OCI-LY3 (cell line): ENCODE measurements at regions not wholly inside any gene's neighbourhood (a gene's known extent, or its start where the extent isn't known, plus 50 kb on each side); places are given as distances from the start of the nearest gene placed in this dataset.

Source experiments
- EZH2phosphoT487 ChIP-seq: fragments of 200-600 bp; shearing (Covaris generic); IDR thresholded peaks from 2 replicates; pipeline ENCODE4 v1.6.1; 2018; ENCODE audit warnings: antibody characterized with exemption, mixed run types, low read depth
- TF ChIP-seq, protein P1 (sequence below): fragments of 200-600, 300-600 bp; sonication (generic); IDR thresholded peaks from 2 replicates; pipeline ENCODE4 v1.5.1; 2014; ENCODE audit warnings: antibody characterized with exemption, low read length, low read depth

DNA sequence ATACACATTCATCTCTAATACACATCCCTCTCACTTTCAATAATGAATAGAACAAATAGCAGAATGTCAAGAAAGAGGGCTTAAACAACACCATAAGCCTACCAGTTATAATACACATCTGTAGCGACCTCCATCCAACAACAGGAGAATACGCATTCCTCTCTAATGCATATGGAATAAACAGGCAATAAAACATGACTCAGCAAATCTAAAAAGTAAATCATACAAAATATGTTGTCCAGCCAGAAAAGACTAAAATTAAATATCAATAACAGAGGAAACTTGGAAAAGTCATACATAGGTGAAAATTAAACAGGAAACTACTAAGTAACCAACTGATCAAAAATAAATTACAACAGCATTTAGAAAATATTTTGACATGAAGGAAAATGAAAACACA lies 1127.5 kb upstream of the NCAM2 start:
- TF ChIP-seq, protein P1, sequence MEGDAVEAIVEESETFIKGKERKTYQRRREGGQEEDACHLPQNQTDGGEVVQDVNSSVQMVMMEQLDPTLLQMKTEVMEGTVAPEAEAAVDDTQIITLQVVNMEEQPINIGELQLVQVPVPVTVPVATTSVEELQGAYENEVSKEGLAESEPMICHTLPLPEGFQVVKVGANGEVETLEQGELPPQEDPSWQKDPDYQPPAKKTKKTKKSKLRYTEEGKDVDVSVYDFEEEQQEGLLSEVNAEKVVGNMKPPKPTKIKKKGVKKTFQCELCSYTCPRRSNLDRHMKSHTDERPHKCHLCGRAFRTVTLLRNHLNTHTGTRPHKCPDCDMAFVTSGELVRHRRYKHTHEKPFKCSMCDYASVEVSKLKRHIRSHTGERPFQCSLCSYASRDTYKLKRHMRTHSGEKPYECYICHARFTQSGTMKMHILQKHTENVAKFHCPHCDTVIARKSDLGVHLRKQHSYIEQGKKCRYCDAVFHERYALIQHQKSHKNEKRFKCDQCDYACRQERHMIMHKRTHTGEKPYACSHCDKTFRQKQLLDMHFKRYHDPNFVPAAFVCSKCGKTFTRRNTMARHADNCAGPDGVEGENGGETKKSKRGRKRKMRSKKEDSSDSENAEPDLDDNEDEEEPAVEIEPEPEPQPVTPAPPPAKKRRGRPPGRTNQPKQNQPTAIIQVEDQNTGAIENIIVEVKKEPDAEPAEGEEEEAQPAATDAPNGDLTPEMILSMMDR, result no peak
- TF ChIP-seq EZH2phosphoT487, result no peak
